ENCODE measurements at regions not wholly inside any gene's neighbourhood (a gene's known extent, or its start where the extent isn't known, plus 50 kb on each side); places are given as distances from the start of the nearest gene placed in this dataset.
"Not testable (repeated sequence)": the region's sequence is repeated elsewhere in the genome, so short reads cannot be mapped to it uniquely, and the experiment has no call there.

DNA sequence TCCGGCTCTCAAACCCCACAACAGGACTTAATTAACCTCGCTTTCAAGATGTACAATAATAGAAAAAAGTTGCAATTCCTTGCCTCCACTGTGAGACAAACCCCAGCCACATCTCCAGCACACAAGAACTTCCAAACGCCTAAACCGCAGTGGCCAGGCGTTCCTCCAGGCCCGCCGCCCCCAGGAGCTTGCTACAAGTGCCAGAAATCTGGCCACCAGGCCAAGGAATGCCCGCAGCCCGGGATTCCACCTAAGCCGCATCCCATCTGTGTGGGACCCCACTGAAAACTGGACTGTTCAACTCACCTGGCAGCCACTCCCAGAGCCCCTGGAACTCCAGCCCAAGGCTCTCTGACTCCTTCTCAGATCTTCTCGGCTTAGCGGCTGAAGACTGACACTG is 262.5 kb downstream of the SMARCA2 start:
- not testable (repeated sequence) for DNase-seq (ENCODE audit: low read depth in 2 of 2)

GRCh38 chr9:2279138-2279537 is 264.0 kb downstream of the SMARCA2 start:
- DNase-seq (ENCODE audit: low read depth in 2 of 2) = not testable (repeated sequence)

DNA sequence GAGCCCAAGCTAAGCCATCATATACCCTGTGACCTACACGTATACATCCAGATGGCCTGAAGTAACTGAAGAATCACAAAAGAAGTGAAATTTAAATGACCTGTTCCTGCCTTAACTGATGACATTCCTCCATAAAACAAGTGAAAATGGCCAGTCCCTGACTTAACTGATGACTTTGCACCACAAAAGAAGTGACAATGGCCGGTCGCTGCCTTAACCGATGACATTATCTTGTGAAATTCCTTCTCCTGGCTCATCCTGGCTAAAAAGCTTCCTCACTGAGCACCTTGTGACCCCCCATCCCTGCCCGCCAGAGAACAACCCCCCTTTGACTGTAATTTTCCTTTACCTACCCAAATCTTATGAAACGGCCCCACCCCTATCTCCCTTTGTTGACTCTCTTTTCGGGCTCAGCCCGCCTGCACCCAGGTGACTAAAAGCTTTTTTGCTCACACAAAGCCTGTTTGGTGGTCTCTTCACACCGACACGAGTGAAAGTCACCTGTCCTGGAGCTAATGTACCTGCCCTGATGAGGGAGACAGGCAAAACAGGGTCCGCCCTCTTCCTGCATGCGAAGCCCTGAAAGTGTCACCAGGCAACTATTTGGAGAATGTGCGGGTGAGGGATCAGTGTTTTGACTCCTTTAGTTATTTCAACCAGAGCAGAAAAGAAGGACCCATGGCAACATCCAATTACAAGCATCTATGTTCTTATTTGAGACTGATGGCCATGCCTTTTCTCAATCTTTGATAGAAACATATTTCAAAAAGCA is 266.1 kb downstream of the SMARCA2 start:
- DNase-seq (ENCODE audit: low read depth in 2 of 2) = no peak

DNA sequence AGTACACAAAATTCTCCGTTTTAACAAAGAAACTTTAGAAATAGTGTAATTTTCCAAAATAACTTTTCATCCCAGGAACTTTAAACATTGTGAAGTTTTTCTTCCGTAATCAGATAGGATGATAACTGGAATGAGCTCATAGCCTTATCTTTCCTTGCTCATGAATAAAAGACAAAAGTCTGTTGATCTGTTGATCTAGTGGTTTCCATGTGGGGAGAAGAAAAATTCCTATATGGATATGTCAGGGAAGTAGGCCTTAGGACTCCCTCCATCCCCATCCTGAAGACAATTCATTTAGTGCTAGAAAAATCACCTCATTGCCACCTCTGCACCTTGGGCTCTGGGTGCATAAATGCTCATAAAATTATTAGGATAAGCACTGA is 266.6 kb downstream of the SMARCA2 start:
- no peak for DNase-seq (ENCODE audit: low read depth in 2 of 2)

GRCh38 chr9:2284770-2285169 is 269.6 kb downstream of the SMARCA2 start:
- DNase-seq (ENCODE audit: low read depth in 2 of 2) = no peak

DNA sequence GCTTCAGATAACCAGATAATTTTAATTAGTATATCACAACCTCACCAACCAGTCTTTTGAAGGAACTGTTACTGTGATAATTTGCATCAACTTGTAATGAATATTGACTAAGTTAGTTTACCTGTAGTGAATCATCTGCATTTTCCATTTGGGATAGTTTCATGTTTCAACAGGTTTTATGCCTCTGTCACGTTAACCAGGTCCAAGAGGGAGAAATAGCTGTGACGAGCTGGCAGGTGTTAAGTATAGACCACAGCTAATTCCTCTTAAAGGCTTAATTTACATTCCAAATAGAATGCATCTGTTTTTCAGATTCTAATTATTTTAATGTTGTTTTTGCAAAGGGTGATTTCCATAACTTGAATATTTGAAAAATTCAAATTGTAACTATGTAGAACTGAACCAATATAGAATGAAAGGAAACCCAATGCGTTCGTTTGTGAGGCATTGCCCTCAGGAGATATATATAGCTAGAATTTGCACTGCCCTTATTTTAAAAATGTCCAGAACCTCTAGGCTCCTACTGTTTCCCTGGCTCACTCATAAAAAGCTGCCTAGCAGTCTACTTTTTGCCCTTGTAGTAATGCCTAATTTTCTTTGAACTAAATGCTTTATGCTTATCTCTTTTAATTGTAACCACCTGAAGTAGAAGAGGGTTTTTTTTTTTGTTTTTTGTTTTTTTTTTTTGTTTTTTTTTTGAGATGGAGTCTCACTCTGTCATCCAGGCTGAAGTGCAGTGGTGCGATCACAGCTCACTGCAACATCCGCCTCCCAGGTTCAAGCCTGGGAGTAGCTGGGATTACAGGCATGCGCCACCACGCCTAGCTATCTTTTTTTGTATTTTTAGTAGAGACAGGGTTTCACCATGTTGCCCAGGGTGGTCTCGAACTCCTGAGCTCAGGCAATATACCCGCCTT is 270.5 kb downstream of the SMARCA2 start:
- DNase-seq (ENCODE audit: low read depth in 2 of 2) = no peak

GRCh38 chr9:2286333-2286705 is 271.2 kb downstream of the SMARCA2 start:
- no peak for DNase-seq (ENCODE audit: low read depth in 2 of 2)

DNA sequence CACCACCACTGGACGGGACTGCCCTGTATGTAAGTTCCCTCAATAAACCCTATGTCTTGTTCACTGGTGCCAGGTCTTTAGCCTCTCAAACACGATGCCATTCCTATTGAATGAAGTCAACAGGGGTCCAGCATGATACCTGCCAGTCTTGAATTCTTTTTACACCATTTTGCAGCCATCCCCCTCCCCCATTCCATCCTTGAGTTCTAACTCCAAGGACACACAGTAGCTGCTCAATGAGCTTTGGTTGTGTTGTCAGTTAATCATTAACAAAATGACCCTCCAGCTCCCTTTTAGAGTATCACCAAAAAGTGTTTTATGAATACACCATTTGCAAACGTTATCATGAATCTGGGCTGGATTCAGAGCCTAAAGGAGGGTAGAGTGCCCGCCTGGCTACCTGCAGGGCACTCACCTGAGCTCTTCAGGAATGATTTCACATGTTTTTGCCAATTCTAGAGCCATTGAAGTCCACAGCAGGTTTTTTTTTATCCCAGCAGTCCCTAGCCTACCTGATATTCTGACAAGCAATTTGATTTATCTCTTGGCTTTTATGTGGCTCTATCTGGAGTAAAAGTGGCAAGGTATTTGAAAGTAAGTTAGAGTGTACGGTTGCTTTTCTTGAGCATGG is 271.8 kb downstream of the SMARCA2 start:
- DNase-seq (ENCODE audit: low read depth in 2 of 2) = no peak

DNA sequence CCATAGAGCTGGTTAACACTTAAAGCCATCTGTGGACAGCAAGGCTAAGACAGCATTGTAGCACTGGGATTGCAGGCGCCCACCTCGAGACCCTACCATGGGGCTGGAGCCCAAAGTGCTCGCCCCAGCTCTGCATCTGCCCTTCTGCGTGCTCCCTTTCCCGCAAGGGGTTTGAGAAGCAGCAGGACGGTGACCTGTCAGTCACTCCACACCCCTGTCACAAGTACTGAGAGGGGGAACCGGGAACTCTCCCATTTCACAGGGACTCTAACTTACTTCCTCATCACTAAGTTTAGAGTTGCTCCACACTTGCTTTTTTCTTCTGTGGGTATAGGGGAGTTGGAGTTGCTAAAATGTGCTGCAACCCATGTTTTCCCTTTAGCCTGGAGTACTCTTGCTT is 273.2 kb downstream of the SMARCA2 start:
- DNase-seq (ENCODE audit: low read depth in 2 of 2) = no peak

DNA sequence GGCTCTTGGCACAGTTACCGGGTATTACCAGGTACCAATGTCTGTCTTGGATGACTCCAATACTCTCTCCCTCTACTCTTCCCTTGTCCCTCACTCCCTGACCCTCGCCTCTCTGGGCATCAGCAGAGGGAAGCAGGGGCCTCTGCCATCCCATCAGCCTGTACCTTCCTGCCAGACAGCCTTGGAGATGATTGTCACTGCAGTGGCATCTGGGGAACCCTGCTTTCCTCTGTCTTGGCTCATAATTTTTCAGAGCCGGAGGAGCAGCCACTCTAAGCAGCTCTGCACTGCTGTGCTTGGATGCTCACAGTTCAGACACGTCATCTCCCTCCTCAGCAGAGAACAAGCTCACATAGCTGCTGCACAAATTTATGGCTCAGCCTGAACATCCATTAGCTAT is 274.1 kb downstream of the SMARCA2 start:
- DNase-seq (ENCODE audit: low read depth in 2 of 2) = no peak

DNA sequence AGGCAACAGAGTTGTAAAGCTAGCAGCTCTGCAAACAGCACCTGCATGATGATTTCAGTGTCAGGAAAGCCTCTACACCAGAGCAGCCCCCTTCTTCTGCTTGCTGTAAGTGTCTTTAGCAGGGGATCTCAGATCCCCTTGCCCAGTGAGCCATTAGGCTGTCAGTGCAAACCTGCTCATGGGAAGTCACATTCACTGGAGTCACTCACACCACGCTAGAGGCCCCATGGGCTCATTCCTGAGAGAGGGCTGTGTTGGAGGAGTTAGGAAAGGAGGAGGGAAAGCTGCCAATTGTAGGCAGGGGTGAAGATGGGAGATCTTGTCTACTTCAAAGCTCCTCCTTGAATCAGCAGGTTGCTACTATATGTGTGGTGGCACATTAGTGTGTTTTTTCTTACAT is 275.2 kb downstream of the SMARCA2 start:
- DNase-seq (ENCODE audit: low read depth in 2 of 2) = no peak

DNA sequence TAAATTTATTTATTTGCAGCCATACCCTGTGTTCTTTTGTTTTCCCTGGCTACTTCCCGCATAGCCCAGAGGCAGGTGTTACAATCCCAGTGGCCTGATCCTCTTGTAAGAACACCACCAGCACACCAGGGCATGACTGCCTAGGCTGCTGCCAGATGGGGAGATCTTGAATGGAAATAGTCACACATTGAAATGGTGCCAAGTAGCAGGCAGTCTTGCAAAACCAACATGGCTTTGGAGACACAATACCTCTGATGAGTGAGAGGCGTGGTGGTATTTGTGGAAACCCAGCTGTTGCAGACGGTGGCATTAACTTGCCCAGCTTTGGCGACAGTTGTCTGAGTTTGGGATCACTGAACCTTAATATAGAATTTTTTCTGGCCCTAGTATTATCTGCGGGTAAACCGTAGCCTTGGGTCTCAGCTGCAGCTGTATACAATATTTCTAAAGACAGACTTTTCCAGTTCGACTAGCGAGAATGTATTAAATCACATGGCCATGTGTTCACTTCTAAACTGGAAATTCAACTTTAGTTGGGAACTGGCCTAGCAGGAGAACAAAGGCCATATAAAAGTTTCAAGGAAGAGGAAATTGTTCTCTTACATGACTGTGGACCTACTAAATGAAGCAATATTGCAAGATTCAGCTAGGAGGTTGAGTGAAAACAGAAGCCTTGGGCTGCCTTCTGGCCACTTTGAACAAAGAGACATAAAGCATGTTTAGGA is 277.0 kb downstream of the SMARCA2 start:
- no peak for DNase-seq (ENCODE audit: low read depth in 2 of 2)

- no peak for DNase-seq (ENCODE audit: low read depth in 2 of 2)
These were observed 277.6 kb downstream of the SMARCA2 start for GRCh38 chr9:2292733-2293132.

- no peak for DNase-seq (ENCODE audit: low read depth in 2 of 2)
These were observed 282.6 kb downstream of the SMARCA2 start for GRCh38 chr9:2297771-2298170.

DNA sequence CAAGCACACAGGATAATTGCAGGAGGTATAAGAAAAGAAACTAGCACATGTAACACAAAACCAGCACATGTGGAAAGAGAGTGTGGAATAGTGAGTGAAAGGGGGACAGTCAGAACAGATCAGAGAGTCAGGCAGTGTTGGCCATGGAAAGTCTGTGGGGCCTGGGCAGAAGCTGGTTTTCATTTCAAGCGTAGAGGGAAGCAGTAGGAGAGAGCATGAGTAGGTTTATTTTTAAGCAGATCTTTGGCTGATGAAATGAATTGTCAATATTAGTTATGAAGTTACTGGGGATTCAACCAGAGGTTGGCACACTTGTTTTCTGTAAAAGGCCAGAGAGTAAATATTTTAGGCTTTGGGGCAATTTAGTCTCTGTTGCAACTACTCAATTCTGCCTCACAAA is 283.1 kb downstream of the SMARCA2 start:
- DNase-seq (ENCODE audit: low read depth in 2 of 2) = no peak

DNA sequence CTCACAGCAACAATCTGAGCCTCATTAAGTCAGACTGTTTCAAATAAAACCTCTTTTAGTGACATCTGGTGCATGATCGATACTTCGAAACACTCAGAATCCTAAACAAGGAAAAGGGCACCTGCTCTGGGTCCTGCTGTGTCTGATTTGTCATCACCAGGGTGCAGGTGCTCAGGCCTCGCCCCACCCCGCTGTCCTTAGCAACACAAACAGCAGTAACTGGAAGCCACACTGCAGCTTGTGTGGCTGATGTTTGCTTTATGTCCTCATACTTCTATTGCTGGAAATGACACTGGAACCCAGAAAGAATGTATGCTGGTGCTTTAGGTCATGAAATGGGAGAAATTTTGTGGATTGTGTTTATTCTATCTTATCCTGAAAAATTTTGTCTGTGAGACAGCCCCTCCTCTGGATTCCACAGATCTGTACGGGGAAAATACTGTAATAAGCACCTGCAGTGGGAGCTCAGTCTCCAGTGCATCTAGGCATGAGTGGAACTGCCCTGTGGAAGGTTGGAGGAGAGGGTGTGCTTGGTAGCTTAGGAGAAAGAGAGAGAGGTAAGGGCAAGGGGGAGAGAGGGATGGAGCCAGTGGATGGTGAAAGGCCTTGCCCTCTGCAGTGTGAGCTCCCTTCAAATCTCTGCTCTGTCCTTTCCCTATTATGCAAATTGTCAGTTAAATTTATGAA is 284.2 kb downstream of the SMARCA2 start:
- no peak for DNase-seq (ENCODE audit: low read depth in 2 of 2)

DNA sequence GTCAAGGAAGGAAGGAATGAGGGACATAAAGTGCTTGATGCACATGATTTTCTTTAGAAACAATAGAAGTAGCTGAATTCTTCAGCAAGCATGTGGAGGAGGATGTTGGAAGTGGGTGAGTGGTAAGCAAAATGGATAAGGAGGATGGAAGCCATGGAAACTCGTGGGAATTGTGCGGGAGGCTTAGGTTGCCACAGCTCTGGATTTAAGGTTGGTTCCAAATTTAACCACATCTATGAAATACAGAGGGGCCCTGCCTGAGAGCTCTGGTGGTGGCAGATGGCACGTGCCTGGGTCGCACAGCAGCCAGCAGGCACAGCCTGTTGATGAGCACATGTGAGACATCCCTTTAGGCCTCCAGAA is 284.7 kb downstream of the SMARCA2 start:
- DNase-seq (ENCODE audit: low read depth in 2 of 2) = no peak

GRCh38 chr9:2300325-2300724 is 285.2 kb downstream of the SMARCA2 start:
- DNase-seq (ENCODE audit: low read depth in 2 of 2) = no peak

DNA sequence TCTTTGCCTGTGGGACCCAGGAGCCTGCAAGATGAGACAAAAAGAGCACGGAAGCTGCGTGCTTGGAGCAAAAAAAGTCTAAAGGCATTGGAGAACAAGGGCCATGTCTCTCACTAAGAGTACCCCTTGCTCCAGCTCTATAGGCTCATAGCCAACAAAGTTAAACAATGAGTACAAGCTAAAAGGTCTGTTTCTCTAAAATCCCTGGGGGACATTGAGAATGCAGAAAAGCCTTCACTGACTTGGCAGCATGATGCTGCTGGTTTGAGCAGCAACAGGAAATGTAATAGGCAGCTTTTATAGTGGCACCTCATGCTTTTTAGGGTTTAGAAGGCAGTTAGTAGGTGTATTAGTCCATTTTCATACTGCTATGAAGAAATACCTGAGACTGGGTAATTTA is 287.5 kb downstream of the SMARCA2 start:
- no peak for DNase-seq (ENCODE audit: low read depth in 2 of 2)

GRCh38 chr9:2303056-2303455 is 287.9 kb downstream of the SMARCA2 start:
- DNase-seq (ENCODE audit: low read depth in 2 of 2) = no peak

DNA sequence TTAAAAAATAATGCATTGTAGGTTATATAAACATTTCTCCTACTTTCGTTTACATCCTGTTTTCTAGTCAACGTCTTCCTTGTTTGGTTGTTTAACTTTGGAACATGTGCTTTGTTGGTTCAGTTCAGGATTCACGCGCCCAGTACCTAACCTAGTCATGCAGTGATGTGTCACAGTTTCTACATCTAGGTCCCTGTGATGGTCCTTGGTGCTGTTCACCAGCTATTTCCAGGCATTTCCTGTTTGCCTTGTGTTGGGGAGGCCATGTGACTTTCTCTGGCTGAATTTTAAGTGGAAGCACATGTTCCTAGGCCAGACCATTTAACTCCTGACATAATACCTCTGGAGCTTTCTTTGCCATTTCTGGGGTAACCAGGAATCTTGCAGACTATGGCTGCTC is 292.3 kb downstream of the SMARCA2 start:
- DNase-seq (ENCODE audit: low read depth in 2 of 2) = no peak

Data from stimulated activated CD8-positive, alpha-beta memory T cell treated with anti-CD3 and anti-CD28 coated beads, Interleukin-7, amount 100 ng/mL, for 4 hours (primary cell).